ENCODE measurements at regions not wholly inside any gene's neighbourhood (a gene's known extent, or its start where the extent isn't known, plus 50 kb on each side); places are given as distances from the start of the nearest gene placed in this dataset.

DNA sequence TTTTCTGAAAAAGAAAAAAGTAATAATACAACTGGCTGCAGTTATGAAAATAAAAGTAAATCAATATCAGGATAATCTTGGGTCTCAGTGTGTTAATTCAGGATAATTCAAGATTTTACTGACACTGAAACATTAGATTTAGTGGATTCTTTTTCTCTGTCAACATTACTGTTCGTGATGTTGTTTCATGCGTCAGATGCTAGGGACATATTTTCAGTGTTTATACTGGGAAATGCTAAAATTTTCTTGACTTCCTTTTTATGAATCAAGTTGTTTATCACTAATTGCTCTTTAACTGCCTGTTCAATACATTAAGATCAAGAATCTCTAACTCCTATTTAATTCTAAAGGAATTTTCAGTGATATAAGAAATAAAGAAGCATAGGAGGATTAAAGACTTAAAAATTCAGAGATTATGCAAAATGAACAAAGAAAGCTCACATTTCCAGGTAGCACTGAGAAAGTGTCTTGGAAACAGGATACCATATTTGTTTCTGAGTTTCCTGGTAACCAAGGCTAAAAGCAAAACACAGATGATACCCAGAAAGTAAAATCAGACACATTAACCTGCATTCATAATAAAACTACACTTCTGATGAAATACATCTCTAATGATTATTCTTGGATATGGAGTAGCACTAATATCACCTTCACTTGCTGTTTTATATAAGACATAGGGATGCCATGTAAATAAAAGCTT, 174.0 kb downstream of the ARL4C start:
- peaks cover 27% of the 10 kb centered on the region for H3K4me1 Mint-ChIP-seq
- no peak for DNase-seq
- no peaks in the 10 kb centered on the region for H3K36me3 Mint-ChIP-seq (ENCODE audit: low read depth)
- H3K9me3 ChIP-seq (ENCODE audit: control insufficient read depth, low read length, poor library complexity, severe bottlenecking) = no peaks in the 10 kb centered on the region
- H3K27ac Mint-ChIP-seq = peak overlapping the region; percentile 87
- H3K27me3 Mint-ChIP-seq = no peaks in the 10 kb centered on the region
- H3K4me3 Mint-ChIP-seq = peak overlapping the region; percentile 28
- peak; percentile 90 for ATAC-seq

GRCh38 chr2:234320066-234320465, 176.8 kb downstream of the ARL4C start:
- ATAC-seq (no peak), DNase-seq (no peak)
- H3K36me3 Mint-ChIP-seq (ENCODE audit: low read depth) = no peaks in the 10 kb centered on the region
- peaks cover 24% of the 10 kb centered on the region for H3K4me1 Mint-ChIP-seq
- no peak overlapping the region for H3K4me3 Mint-ChIP-seq
- no peaks in the 10 kb centered on the region for H3K27me3 Mint-ChIP-seq
- no peaks in the 10 kb centered on the region for H3K9me3 ChIP-seq (ENCODE audit: control insufficient read depth, low read length, poor library complexity, severe bottlenecking)
- peak overlapping the region; percentile 77 for H3K27ac Mint-ChIP-seq

GRCh38 chr2:234318361-234318760, 178.5 kb downstream of the ARL4C start:
- Mint-ChIP-seq H3K4me3 (no peak overlapping the region), H3K36me3 (ENCODE audit: low read depth) (no peaks in the 10 kb centered on the region), H3K27ac (peak overlapping the region; percentile 77), H3K27me3 (no peaks in the 10 kb centered on the region), H3K4me1 (peaks cover 18% of the 10 kb centered on the region)
- ATAC-seq (no peak), DNase-seq (no peak)
- no peaks in the 10 kb centered on the region for H3K9me3 ChIP-seq (ENCODE audit: control insufficient read depth, low read length, poor library complexity, severe bottlenecking)

GRCh38 chr2:234313558-234313957, 183.3 kb downstream of the ARL4C start:
- Mint-ChIP-seq H3K4me3 (peak overlapping the region; percentile 36), H3K4me1 (peaks cover 20% of the 10 kb centered on the region), H3K36me3 (ENCODE audit: low read depth) (no peaks in the 10 kb centered on the region), H3K27me3 (no peaks in the 10 kb centered on the region), H3K27ac (peak overlapping the region; percentile 90)
- no peak for DNase-seq
- H3K9me3 ChIP-seq (ENCODE audit: control insufficient read depth, low read length, poor library complexity, severe bottlenecking) = no peaks in the 10 kb centered on the region
- peak; percentile 17 for ATAC-seq

DNA sequence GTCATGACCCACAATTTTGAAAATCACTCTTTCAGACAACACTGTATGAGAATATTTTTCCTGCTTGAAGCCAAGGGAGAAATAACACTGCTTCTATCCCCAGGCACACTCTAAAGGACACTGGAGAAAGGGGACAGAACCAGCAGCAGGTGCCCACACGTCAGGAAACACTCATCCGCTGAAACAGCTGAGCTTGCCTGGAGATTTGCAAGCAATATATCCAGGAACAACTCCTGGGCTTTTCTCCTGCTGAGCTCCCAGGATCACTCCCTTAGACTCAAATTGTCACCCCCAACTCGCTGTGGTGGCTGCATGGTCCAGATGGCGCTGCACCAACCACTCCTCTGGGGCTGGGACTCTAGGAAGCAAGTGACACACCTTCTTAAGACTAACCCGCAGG, 186.7 kb downstream of the ARL4C start:
- DNase-seq (no peak), ATAC-seq (no peak)
- H3K27me3 Mint-ChIP-seq = no peaks in the 10 kb centered on the region
- H3K27ac Mint-ChIP-seq = peak overlapping the region; percentile 94
- H3K9me3 ChIP-seq (ENCODE audit: control insufficient read depth, low read length, poor library complexity, severe bottlenecking) = no peaks in the 10 kb centered on the region
- H3K4me1 Mint-ChIP-seq = peaks cover 28% of the 10 kb centered on the region
- H3K4me3 Mint-ChIP-seq = no peak overlapping the region
- no peaks in the 10 kb centered on the region for H3K36me3 Mint-ChIP-seq (ENCODE audit: low read depth)

DNA sequence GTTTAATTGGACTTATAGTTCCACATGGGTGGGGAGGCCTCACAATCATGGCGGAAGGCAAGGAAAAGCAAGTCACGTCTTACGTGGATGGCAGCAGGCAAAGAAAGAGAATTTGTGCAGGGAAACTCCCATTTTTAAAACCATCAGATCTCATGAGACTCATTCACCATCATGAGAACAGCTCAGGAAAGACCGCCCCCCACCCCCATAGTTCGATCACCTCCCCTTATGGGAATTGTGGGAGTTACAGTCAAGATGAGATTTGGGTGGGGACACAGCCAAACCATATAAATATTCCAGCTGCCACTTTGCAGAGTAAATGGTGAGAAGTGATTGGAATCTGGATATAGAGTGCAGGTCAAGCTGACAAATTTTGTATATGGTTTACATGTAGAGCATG, 187.4 kb downstream of the ARL4C start:
- H3K36me3 Mint-ChIP-seq (ENCODE audit: low read depth) = no peaks in the 10 kb centered on the region
- H3K4me3 Mint-ChIP-seq = peak overlapping the region; percentile 80
- DNase-seq (no peak), ATAC-seq (no peak)
- H3K9me3 ChIP-seq (ENCODE audit: control insufficient read depth, low read length, poor library complexity, severe bottlenecking) = no peaks in the 10 kb centered on the region
- H3K27me3 Mint-ChIP-seq = no peaks in the 10 kb centered on the region
- H3K4me1 Mint-ChIP-seq = peaks cover 28% of the 10 kb centered on the region
- peak overlapping the region; percentile 94 for H3K27ac Mint-ChIP-seq

DNA sequence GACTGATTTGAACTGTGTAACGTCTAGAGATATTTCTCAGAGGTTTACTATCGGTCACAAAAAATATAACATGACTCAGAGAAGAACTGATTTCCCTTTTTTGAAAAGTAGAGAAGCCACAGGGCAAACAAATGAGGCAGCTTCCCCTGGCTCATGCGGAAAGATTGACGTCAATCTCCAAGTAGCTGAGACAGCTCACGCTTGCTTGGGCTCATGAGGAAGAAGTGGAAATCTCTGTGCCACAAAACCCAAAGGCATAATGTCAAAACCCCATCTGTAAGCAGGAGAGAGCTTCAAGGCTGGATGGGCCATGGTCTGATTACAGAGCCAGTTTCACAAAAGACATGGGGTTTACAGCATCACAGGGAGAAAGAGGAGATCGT, 188.1 kb downstream of the ARL4C start:
- no peaks in the 10 kb centered on the region for H3K9me3 ChIP-seq (ENCODE audit: control insufficient read depth, low read length, poor library complexity, severe bottlenecking)
- H3K4me3 Mint-ChIP-seq = peak overlapping the region; percentile 80
- H3K36me3 Mint-ChIP-seq (ENCODE audit: low read depth) = no peaks in the 10 kb centered on the region
- ATAC-seq (peak; percentile 89), DNase-seq (peak in 2 of 3 donors; percentile 42 to 61)
- H3K27ac Mint-ChIP-seq = peak overlapping the region; percentile 94
- H3K4me1 Mint-ChIP-seq = peaks cover 28% of the 10 kb centered on the region
- H3K27me3 Mint-ChIP-seq = no peaks in the 10 kb centered on the region

- DNase-seq = no peak
- no peaks in the 10 kb centered on the region for H3K9me3 ChIP-seq (ENCODE audit: control insufficient read depth, low read length, poor library complexity, severe bottlenecking)
- Mint-ChIP-seq H3K27me3 (no peaks in the 10 kb centered on the region), H3K4me3 (peak overlapping the region; percentile 80), H3K27ac (peak overlapping the region; percentile 94), H3K36me3 (ENCODE audit: low read depth) (no peaks in the 10 kb centered on the region), H3K4me1 (peaks cover 23% of the 10 kb centered on the region)
- ATAC-seq = no peak
Measured at GRCh38 chr2:234308073-234308812, 188.6 kb downstream of the ARL4C start.

DNA sequence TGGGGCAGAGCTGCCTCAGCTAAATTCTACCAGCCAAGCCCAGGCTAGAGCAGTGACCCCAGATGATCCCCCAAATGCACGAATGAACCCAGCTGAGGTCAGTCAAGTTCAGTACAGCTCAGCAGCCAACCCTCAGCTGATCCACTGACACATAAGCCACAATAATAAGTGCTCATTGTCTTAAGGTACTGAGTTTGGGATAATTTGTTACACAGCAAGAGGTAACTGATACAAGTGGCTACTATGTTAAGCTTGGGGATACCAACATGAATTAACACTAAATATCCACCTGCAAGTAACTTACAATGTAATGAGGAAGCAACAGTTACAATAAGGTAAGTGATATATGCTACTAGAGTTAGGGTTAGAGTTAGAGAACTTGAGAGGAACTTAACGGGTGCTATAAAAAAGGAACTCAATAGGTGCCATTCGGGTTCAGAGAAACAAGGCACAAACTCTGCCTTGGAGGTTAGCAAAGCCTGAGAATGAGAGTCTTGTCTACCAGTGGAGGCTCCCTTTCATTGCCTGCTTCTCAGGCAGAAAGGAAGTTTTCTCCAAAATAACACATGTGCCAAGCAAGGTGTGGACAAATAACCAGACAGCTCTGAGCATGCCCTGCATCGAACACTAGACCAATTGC, 189.4 kb downstream of the ARL4C start:
- Mint-ChIP-seq H3K4me3 (no peak overlapping the region), H3K36me3 (ENCODE audit: low read depth) (no peaks in the 10 kb centered on the region), H3K27ac (peak overlapping the region; percentile 94), H3K4me1 (peaks cover 27% of the 10 kb centered on the region), H3K27me3 (no peaks in the 10 kb centered on the region)
- H3K9me3 ChIP-seq (ENCODE audit: control insufficient read depth, low read length, poor library complexity, severe bottlenecking) = no peaks in the 10 kb centered on the region
- ATAC-seq (no peak), DNase-seq (no peak)

- DNase-seq = no peak
- no peak for ATAC-seq
- peak overlapping the region; percentile 94 for H3K27ac Mint-ChIP-seq
- no peaks in the 10 kb centered on the region for H3K36me3 Mint-ChIP-seq (ENCODE audit: low read depth)
- H3K27me3 Mint-ChIP-seq = no peaks in the 10 kb centered on the region
- H3K4me1 Mint-ChIP-seq = peaks cover 30% of the 10 kb centered on the region
- H3K9me3 ChIP-seq (ENCODE audit: control insufficient read depth, low read length, poor library complexity, severe bottlenecking) = no peaks in the 10 kb centered on the region
- H3K4me3 Mint-ChIP-seq = no peak overlapping the region
Measured at GRCh38 chr2:234306426-234307173, 190.3 kb downstream of the ARL4C start.

DNA sequence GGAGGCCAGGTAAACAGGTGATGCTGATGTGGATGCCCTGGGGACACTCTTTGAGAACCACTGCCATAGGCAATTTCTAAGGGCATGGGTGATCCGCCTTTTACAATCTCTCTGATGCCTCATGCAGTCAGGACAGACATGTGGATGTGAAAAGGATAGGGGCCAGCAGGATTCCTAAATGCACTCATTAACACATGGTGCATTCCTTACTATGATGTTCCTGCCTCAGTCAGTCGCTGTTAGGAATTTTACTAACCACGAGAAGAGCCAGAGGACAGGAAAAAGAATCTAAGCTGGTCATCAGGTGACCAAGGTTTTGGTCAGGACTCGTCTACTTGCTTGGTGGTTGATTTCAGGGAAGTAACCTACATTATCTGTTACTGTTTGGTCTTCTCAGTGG, 191.0 kb downstream of the ARL4C start:
- Mint-ChIP-seq H3K4me1 (peaks cover 38% of the 10 kb centered on the region), H3K27ac (peak overlapping the region; percentile 72), H3K36me3 (ENCODE audit: low read depth) (no peaks in the 10 kb centered on the region), H3K27me3 (no peaks in the 10 kb centered on the region), H3K4me3 (no peak overlapping the region)
- DNase-seq (no peak), ATAC-seq (no peak)
- H3K9me3 ChIP-seq (ENCODE audit: control insufficient read depth, low read length, poor library complexity, severe bottlenecking) = no peaks in the 10 kb centered on the region

- Mint-ChIP-seq H3K27ac (peak overlapping the region; percentile 72), H3K36me3 (ENCODE audit: low read depth) (no peaks in the 10 kb centered on the region), H3K4me3 (no peak overlapping the region), H3K4me1 (peaks cover 43% of the 10 kb centered on the region), H3K27me3 (no peaks in the 10 kb centered on the region)
- no peaks in the 10 kb centered on the region for H3K9me3 ChIP-seq (ENCODE audit: control insufficient read depth, low read length, poor library complexity, severe bottlenecking)
- DNase-seq (no peak), ATAC-seq (no peak)
Measured at GRCh38 chr2:234304950-234305349, 191.9 kb downstream of the ARL4C start.

GRCh38 chr2:234302664-234302991, 194.3 kb downstream of the ARL4C start:
- Mint-ChIP-seq H3K27ac (peak overlapping the region; percentile 8), H3K4me1 (peaks cover 43% of the 10 kb centered on the region), H3K4me3 (no peak overlapping the region), H3K36me3 (ENCODE audit: low read depth) (peaks cover 3% of the 10 kb centered on the region), H3K27me3 (no peaks in the 10 kb centered on the region)
- ATAC-seq (no peak), DNase-seq (no peak)
- H3K9me3 ChIP-seq (ENCODE audit: control insufficient read depth, low read length, poor library complexity, severe bottlenecking) = no peaks in the 10 kb centered on the region
